Astrocyte of the spinal cord (primary cell): ENCODE measurements at regions not wholly inside any gene's neighbourhood (a gene's known extent, or its start where the extent isn't known, plus 50 kb on each side); places are given as distances from the start of the nearest gene placed in this dataset.

Experiments
- DNase-seq: peaks from one replicate; pipeline ENCODE4 v3.0.0; 2011; ENCODE audit warnings: low read depth, low spot score
- H3K4me3 ChIP-seq: 2 replicates; pipeline ENCODE4 v1.5.1; 2011; ENCODE audit warnings: low read depth, mild to moderate bottlenecking, low read length, moderate library complexity
- in situ Hi-C: cut with HindIII; loops from 2 replicates; pipeline ENCODE4 v1.10.0; 2017; ENCODE audit warnings: low sequenced_read_pairs
- TF ChIP-seq, protein P1 (sequence below): IDR thresholded peaks from 2 replicates; pipeline ENCODE4 v1.5.1; 2012; ENCODE audit warnings: low read depth, mild to moderate bottlenecking, low read length, inconsistent platforms

DNA sequence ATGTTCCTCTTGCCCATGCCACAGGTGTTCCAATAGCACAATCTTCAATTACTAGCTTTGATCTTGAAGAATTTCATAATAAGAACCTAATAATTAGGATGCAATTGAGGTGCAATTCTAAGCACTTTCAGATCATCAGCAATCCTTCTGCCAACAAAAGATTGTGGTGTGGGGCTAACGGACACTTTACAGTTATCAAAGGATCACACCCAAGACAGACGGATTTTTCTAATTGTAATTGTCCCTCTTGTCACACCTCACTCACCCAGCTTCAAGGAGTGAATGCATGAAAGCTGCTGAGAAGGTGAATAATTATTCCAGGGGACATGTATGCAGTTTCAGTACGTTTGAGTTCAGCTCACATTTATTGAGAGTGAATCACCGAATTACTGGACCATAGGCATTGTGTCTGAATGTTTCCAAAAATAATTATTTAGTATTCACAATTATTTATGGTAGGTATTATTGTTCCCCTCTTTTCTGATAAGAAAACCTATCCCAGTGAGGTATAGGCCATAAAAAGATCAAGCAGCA is 438.5 kb upstream of the TRIB2 start:
- in situ Hi-C loops: no loop called here
- TF ChIP-seq, protein P1, sequence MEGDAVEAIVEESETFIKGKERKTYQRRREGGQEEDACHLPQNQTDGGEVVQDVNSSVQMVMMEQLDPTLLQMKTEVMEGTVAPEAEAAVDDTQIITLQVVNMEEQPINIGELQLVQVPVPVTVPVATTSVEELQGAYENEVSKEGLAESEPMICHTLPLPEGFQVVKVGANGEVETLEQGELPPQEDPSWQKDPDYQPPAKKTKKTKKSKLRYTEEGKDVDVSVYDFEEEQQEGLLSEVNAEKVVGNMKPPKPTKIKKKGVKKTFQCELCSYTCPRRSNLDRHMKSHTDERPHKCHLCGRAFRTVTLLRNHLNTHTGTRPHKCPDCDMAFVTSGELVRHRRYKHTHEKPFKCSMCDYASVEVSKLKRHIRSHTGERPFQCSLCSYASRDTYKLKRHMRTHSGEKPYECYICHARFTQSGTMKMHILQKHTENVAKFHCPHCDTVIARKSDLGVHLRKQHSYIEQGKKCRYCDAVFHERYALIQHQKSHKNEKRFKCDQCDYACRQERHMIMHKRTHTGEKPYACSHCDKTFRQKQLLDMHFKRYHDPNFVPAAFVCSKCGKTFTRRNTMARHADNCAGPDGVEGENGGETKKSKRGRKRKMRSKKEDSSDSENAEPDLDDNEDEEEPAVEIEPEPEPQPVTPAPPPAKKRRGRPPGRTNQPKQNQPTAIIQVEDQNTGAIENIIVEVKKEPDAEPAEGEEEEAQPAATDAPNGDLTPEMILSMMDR: no peak
- H3K4me3 ChIP-seq: no peak overlapping the region
- no peak for DNase-seq

DNA sequence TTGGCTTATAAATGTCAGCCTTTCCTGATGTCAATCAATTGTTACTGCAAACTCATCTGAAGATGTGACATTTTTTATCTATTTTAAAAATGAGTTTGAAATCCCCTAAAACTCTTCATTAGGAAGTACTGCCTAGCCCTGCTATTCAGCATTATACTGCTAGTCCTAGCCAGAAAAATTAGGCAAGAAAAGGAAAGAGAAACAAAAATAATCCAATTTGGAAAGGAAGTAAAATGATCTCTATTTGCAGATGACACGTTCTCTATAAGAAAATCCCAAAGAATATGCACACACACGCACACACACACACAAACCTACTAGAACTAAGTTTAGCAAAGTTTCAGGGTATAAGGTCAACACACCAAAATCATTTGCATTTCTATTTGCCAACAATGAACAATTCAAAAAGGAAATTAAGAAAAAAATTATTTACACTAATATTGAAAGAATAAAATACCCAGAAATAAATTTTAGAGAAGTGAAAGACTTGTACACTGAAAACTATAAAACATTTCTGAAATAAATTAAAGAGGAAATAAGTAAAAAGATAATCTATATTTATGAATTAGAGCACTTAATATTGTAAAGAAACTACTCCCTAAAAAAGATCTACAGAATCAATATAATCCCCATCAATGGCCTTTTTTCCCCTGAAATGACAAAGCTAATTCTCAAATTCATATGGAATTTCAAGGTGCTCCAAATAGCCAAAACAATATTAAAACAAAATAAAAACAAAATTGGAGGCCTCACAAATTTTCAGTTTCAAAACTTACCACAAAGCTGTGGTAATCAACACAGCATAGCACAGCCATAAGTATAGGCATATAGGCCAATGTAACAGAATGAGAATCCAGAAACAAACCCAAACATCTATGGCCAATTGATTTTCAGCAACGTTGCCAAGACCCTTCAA is 433.7 kb upstream of the TRIB2 start:
- TF ChIP-seq, protein P1: no peak
- DNase-seq: no peak
- in situ Hi-C loops: no loop called here
- no peak overlapping the region for H3K4me3 ChIP-seq

DNA sequence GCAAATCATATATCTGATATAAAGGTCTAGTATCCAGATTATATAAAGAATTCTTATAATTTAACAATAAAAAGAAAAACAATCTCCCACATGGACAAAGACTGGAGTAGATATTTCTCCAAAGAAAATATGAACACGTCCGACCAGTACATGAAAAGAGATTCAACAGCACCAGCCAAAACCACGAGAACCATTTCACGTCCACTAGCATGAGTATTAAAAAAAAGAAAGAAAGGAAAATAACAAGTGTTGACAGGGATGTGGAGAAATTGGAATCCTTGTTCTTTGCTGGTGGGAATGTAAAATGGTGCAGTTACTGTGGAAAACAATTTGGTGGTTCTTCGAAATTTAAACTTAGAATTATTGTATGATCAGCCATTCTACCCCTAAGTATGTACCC is 432.7 kb upstream of the TRIB2 start:
- DNase-seq: no peak
- H3K4me3 ChIP-seq: no peak overlapping the region
- in situ Hi-C loops: no loop called here
- TF ChIP-seq, protein P1: no peak

DNA sequence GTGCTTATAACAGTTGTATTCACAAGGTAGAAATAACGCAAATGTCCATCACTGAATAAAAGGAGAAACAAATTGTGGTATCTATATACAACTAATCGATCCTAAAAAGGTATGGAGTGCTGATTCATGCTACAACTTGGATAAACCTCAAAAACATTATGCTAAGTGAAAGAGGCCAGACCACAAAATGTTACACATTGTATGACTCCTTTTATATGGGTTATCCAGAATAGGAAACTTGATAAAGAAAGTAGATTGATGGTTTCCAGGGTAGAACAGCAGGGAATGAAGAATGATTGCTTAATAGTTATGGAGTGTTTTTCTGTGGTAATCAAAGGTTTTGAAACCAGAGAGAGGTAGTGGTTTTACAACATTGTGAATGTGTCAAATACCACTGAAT is 432.2 kb upstream of the TRIB2 start:
- TF ChIP-seq, protein P1: no peak
- DNase-seq: peak; percentile 82
- in situ Hi-C loops: no loop called here
- no peak overlapping the region for H3K4me3 ChIP-seq

DNA sequence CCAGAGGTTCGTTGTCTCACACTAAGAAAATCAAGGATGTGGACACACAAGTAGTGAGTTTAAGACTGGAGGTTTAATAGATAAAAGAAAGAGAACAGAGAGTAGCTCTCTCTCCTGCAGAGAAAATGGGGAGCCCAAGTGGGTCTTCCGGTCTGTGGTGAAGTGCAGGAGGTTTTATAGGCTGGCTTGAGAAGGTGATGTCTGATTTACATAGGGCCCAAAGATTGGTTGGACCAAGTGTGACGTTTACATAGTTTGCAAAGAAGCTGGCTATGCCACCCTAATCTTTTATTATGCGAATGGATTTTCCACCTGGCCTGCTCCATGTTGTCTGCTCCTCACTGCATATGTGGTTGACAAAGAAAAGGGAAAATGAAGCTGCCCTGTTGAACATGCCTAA is 430.4 kb upstream of the TRIB2 start:
- in situ Hi-C loops: no loop called here
- H3K4me3 ChIP-seq: no peak overlapping the region
- no peak for DNase-seq
- TF ChIP-seq, protein P1: no peak

DNA sequence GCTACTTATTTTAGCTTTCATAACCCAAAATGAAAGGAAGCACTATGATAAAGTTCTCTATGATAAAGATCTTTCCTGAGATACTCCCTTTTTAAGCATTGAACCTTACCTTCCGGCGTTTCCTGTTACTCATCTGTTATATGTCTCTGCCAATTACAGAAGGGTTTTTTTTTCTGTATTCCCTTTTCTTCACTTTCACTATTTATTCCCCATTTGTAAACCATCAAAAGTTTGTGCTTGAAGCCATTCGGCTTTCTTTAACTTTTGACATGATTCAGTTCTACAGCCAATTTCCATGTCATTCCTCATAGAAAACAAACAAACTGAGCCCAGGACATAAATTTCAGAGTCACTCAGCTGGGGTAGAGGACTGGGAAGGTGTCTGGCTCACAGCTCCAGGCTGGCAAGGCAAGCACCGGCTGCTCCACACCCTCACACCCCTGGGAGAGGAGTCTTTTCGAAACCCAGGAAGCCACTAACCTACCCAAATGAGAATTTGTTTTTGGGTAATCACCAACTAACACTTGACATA is 429.4 kb upstream of the TRIB2 start:
- no peak overlapping the region for H3K4me3 ChIP-seq
- no peak for DNase-seq
- in situ Hi-C loops: no loop called here
- TF ChIP-seq, protein P1: no peak
